K562 (cell line): ENCODE measurements at regions not wholly inside any gene's neighbourhood (a gene's known extent, or its start where the extent isn't known, plus 50 kb on each side); places are given as distances from the start of the nearest gene placed in this dataset.
A peak's percentile ranks its signal among the peaks of the same experiment; 100 is the strongest.

Source experiments
- BHLHE40 ChIP-seq: IDR thresholded peaks from 2 replicates; pipeline ENCODE4 v1.6.1; 2011; ENCODE audit warnings: low read length, improper control_type of control experiment
- CCNT2 ChIP-seq: IDR thresholded peaks from 2 replicates; pipeline ENCODE4 v1.6.1; 2011; ENCODE audit warnings: borderline replicate concordance, low read depth, mild to moderate bottlenecking, moderate library complexity, mixed read lengths, low read length; ENCODE audit not compliant: insufficient read length; ENCODE audit errors: extremely low read depth
- CREM ChIP-seq: IDR thresholded peaks from 2 replicates; pipeline ENCODE4 v1.6.1; 2014; ENCODE audit warnings: antibody characterized with exemption, low read depth
- CXXC5 ChIP-seq: fragments of 250-450 bp; sonication (Bioruptor Pico); IDR thresholded peaks from 2 replicates; pipeline ENCODE4 v1.8.0; 2022; ENCODE audit warnings: inconsistent platforms, mild to moderate bottlenecking, moderate library complexity
- E2F3 ChIP-seq: fragments of 250-450 bp; sonication (Bioruptor Pico); IDR thresholded peaks from 2 replicates; pipeline ENCODE4 v1.4.0; 2020; ENCODE audit warnings: mild to moderate bottlenecking
- JUN ChIP-seq, 2 experiments: sonication (generic) in 1 of 2; formaldehyde crosslinking in 1 of 2; IDR thresholded peaks; 2 replicates each; pipeline versions ENCODE4 v1.6.1 to v1.8.0; 2012 to 2022; ENCODE audit warnings: borderline replicate concordance in 2 of 2, mild to moderate bottlenecking in 2 of 2, improper control_type of control experiment in 1 of 2, low read depth in 1 of 2, low read length in 1 of 2, missing genetic modification reagents in 1 of 2
- JUND ChIP-seq, 2 experiments: IDR thresholded peaks; 2 replicates in 1 of 2; 3 replicates in 1 of 2; pipeline ENCODE4 v1.6.1; 2011; ENCODE audit warnings: borderline replicate concordance in 2 of 2, low read depth in 2 of 2, low read length in 2 of 2, improper control_type of control experiment in 1 of 2, missing biosample characterization in 1 of 2, missing genetic modification characterization in 1 of 2, missing genetic modification reagents in 1 of 2
- MBD2 ChIP-seq: sonication (generic); IDR thresholded peaks from 2 replicates; pipeline ENCODE4 v1.6.1; 2016; ENCODE audit warnings: low read depth, borderline replicate concordance
- MEF2A ChIP-seq: IDR thresholded peaks from 2 replicates; pipeline ENCODE4 v1.6.1; 2011; ENCODE audit warnings: low read depth, mild to moderate bottlenecking, low read length, moderate library complexity; ENCODE audit not compliant: control insufficient read depth
- NFIX ChIP-seq: fragments of 250-450 bp; sonication (Bioruptor Pico); IDR thresholded peaks from 2 replicates; pipeline ENCODE4 v1.4.0; 2020; ENCODE audit warnings: low read depth, mild to moderate bottlenecking, moderate library complexity
- PML ChIP-seq: IDR thresholded peaks from 2 replicates; pipeline ENCODE4 v1.6.1; 2012; ENCODE audit warnings: low read length, inconsistent platforms
- SMARCA5 ChIP-seq: fragments of 450-650 bp; IDR thresholded peaks from 2 replicates; pipeline ENCODE4 v1.6.1; 2016
- SOX6 ChIP-seq: fragments of 450-650 bp; IDR thresholded peaks from 2 replicates; pipeline ENCODE4 v1.6.1; 2014; ENCODE audit warnings: mild to moderate bottlenecking
- TBP ChIP-seq: optimal IDR thresholded peaks from 2 replicates; pipeline ENCODE3; 2011; ENCODE audit warnings: low read depth, low read length, improper control_type of control experiment
- TEAD4 ChIP-seq, 2 experiments: sonication (generic) in 1 of 2; formaldehyde crosslinking in 1 of 2; IDR thresholded peaks; 2 replicates each; pipeline versions ENCODE4 v1.6.1 to v1.8.0; 2012 to 2022; ENCODE audit warnings: borderline replicate concordance in 1 of 2, inconsistent platforms in 1 of 2, low read length in 1 of 2, mild to moderate bottlenecking in 1 of 2, missing genetic modification reagents in 1 of 2
- ZKSCAN1 ChIP-seq: fragments of 150-350 bp; IDR thresholded peaks from 2 replicates; pipeline ENCODE4 v1.6.1; 2016; ENCODE audit warnings: low read depth, low read length
- ZNF174 ChIP-seq: fragments of 250-450 bp; sonication (Bioruptor Pico); IDR thresholded peaks from 2 replicates; pipeline ENCODE4 v1.4.0; 2020; ENCODE audit warnings: mild to moderate bottlenecking
- ZNF444 ChIP-seq: fragments of 250-450 bp; sonication (Bioruptor Pico); IDR thresholded peaks from 2 replicates; pipeline ENCODE4 v1.4.0; 2020; ENCODE audit warnings: mild to moderate bottlenecking, moderate library complexity
- TF ChIP-seq, protein P1 (sequence below): fragments of 450-650 bp; conservative IDR thresholded peaks from 2 replicates; pipeline ENCODE4 v1.6.1; 2016; ENCODE audit warnings: missing genetic modification characterization, low read depth, mild to moderate bottlenecking, missing compliant biosample characterization, moderate library complexity
- TF ChIP-seq, protein P2 (sequence below), 2 experiments: IDR thresholded peaks; 2 replicates each; pipeline ENCODE4 v1.6.1; 2012; ENCODE audit warnings: improper control_type of control experiment in 2 of 2, low read depth in 2 of 2, low read length in 2 of 2, borderline replicate concordance in 1 of 2
- TF ChIP-seq, protein P3 (sequence below), 3 experiments: IDR thresholded peaks in 2 of 3; conservative IDR thresholded peaks in 1 of 3; 2 replicates each; pipeline ENCODE4 v1.5.1; 2011 to 2012; ENCODE audit warnings: low read length in 3 of 3, mild to moderate bottlenecking in 3 of 3, control low read depth in 2 of 3, improper control_type of control experiment in 1 of 3, inconsistent platforms in 1 of 3, low read depth in 1 of 3, mixed read lengths in 1 of 3, moderate library complexity in 1 of 3; ENCODE audit not compliant: insufficient read depth in 2 of 3

DNA sequence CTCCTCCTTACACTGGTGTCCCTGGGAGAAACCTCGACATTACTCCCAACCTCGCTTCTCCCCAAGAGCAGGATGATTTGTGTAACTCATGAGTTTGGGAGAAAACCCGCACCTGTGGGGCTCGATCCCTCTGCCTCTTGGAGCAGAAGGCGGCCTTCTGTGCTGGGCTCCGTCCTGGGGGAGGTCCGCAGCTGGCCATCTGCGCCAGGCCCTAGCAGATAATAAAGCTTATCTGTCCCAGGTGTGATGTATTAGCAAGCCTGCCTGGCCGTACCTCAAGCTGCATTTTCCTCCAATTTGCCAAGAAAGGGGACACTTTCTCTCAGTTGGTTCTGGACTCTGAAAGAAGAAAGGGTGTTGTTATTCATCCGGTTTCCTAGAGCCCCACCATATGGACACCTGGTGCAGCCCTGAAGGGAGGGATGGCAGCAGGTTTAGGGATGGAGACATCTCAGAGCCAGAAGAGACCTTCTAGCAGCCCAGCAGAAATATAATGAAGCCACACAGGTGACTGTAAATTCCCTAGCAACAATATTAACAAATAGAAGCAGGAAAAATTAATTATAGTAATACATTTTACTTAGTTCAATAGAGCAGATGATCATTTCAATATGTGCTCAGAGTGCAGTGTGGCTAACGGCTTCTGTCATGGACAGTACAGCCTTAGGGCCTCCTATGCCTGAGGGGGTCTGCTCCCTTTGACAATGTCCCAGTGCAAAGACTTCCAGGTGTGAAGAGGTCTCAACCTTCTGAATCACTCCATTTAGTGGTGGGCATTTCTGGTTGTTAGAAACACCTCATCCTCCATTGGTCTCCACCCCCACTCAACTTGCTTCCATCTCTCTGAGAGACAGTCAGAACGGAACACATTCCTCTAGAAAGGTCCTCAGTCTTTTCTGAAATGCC lies 94.8 kb downstream of the CPN2 start (continued):
- TF ChIP-seq, protein P1, sequence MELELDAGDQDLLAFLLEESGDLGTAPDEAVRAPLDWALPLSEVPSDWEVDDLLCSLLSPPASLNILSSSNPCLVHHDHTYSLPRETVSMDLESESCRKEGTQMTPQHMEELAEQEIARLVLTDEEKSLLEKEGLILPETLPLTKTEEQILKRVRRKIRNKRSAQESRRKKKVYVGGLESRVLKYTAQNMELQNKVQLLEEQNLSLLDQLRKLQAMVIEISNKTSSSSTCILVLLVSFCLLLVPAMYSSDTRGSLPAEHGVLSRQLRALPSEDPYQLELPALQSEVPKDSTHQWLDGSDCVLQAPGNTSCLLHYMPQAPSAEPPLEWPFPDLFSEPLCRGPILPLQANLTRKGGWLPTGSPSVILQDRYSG (tag), result 0 out of 2 replicates have a peak, but pooled peaks have one; percentile 24
- TF ChIP-seq CREM (peak; percentile 53; the same call in 1 of the 2 replicates), BHLHE40 (no peak), ZNF174 (CRISPR knock-in tag) (0 out of 2 replicates have a peak, but pooled peaks have one; percentile 25), ZKSCAN1 (no peak), TEAD4 (IDR thresholded peaks at IDR 0.05; ENCODE audit: low read length) (peak; percentile 94), TEAD4 (CRISPR knock-in tag; IDR thresholded peaks at IDR 0.05; ENCODE audit: borderline replicate concordance) (no peak), CCNT2 (peak; percentile 64), SMARCA5 (no peak), TBP (peak; percentile 24), NFIX (CRISPR knock-in tag) (no peak), E2F3 (CRISPR knock-in tag) (peak; percentile 66; the same call in 1 of the 2 replicates), MEF2A (0 out of 2 replicates have a peak, but pooled peaks have one; percentile 41), ZNF444 (CRISPR knock-in tag) (peak; percentile 15; the same call in 1 of the 2 replicates), MBD2 (no peak), JUN (IDR thresholded peaks at IDR 0.05; ENCODE audit: borderline replicate concordance, low read depth, low read length) (no peak), JUN (CRISPR knock-in tag; IDR thresholded peaks at IDR 0.05; ENCODE audit: borderline replicate concordance) (0 out of 2 replicates have a peak, but pooled peaks have one; percentile 35), JUND (IDR thresholded peaks at IDR 0.05; ENCODE audit: borderline replicate concordance, low read depth, low read length) (peak; percentile 7; the same call in 1 of the 2 replicates), JUND (tag; IDR thresholded peaks at IDR 0.05; ENCODE audit: borderline replicate concordance, low read depth, low read length) (no peak; the same call in 2 of the 3 replicates), PML (peak; percentile 67; the same call in 1 of the 2 replicates), SOX6 (peak; percentile 62), CXXC5 (peak; percentile 71)
- TF ChIP-seq, protein P2, sequence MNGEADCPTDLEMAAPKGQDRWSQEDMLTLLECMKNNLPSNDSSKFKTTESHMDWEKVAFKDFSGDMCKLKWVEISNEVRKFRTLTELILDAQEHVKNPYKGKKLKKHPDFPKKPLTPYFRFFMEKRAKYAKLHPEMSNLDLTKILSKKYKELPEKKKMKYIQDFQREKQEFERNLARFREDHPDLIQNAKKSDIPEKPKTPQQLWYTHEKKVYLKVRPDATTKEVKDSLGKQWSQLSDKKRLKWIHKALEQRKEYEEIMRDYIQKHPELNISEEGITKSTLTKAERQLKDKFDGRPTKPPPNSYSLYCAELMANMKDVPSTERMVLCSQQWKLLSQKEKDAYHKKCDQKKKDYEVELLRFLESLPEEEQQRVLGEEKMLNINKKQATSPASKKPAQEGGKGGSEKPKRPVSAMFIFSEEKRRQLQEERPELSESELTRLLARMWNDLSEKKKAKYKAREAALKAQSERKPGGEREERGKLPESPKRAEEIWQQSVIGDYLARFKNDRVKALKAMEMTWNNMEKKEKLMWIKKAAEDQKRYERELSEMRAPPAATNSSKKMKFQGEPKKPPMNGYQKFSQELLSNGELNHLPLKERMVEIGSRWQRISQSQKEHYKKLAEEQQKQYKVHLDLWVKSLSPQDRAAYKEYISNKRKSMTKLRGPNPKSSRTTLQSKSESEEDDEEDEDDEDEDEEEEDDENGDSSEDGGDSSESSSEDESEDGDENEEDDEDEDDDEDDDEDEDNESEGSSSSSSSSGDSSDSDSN (IDR thresholded peaks at IDR 0.05; ENCODE audit: borderline replicate concordance in 1 of 2, low read depth in 2 of 2, low read length in 2 of 2), result 0 out of 4 replicates have a peak, but pooled peaks of 1 of the 2 experiments have one; percentile 42
- TF ChIP-seq, protein P3, sequence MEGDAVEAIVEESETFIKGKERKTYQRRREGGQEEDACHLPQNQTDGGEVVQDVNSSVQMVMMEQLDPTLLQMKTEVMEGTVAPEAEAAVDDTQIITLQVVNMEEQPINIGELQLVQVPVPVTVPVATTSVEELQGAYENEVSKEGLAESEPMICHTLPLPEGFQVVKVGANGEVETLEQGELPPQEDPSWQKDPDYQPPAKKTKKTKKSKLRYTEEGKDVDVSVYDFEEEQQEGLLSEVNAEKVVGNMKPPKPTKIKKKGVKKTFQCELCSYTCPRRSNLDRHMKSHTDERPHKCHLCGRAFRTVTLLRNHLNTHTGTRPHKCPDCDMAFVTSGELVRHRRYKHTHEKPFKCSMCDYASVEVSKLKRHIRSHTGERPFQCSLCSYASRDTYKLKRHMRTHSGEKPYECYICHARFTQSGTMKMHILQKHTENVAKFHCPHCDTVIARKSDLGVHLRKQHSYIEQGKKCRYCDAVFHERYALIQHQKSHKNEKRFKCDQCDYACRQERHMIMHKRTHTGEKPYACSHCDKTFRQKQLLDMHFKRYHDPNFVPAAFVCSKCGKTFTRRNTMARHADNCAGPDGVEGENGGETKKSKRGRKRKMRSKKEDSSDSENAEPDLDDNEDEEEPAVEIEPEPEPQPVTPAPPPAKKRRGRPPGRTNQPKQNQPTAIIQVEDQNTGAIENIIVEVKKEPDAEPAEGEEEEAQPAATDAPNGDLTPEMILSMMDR (IDR thresholded peaks at IDR 0.05 in 2 of 3, conservative IDR thresholded peaks at IDR 0.05 in 1 of 3; ENCODE audit: insufficient read depth in 2 of 3, low read depth in 1 of 3, low read length in 3 of 3), result peak in 1 of 3 experiments; percentile 32; a peak in 2 of 6 replicates
